Right atrium auricular region (tissue), 2 donors: ENCODE measurements at regions not wholly inside any gene's neighbourhood (a gene's known extent, or its start where the extent isn't known, plus 50 kb on each side); places are given as distances from the start of the nearest gene placed in this dataset.

Source experiments
- DNase-seq: peaks from one replicate; pipeline ENCODE4 v3.0.0-alpha.2; 2019; ENCODE audit warnings: low spot score
- H3K27ac ChIP-seq, 2 donors: fragments of 200-600 bp; sonication (generic); 1 replicate in 1 of 2; 2 replicates in 1 of 2; pipeline ENCODE4 v1.5.1; 2016 to 2019
- H3K27me3 ChIP-seq, 2 donors: fragments of 200-600 bp; sonication (generic); one replicate each; pipeline versions ENCODE4 v1.5.1 to v1.6.0; 2017 to 2019
- H3K36me3 ChIP-seq: fragments of 200-600 bp; sonication (generic); one replicate; pipeline ENCODE4 v1.5.1; 2016
- H3K4me1 ChIP-seq, 2 donors: fragments of 200-600 bp; sonication (generic); one replicate each; pipeline versions ENCODE4 v1.5.1 to v1.6.0; 2017 to 2019
- H3K4me3 ChIP-seq, 2 donors: fragments of 200-600 bp; sonication (generic); 1 replicate in 1 of 2; 2 replicates in 1 of 2; pipeline ENCODE4 v1.5.1; 2017 to 2019; ENCODE audit warnings: mild to moderate bottlenecking in 1 of 2, moderate library complexity in 1 of 2
- H3K9me3 ChIP-seq, 2 donors: fragments of 200-600 bp; sonication (generic); one replicate each; pipeline ENCODE4 v1.5.1; 2019
- CTCF ChIP-seq, 2 donors: fragments of 200-600 bp; sonication (generic); IDR thresholded peaks; one replicate each; pipeline ENCODE4 v1.5.1; 2019; ENCODE audit warnings: antibody characterized with exemption in 2 of 2

GRCh38 chr2:228869636-228870264, 401.3 kb downstream of the PID1 start:
- no peak for TF ChIP-seq CTCF (IDR thresholded peaks at IDR 0.05)
- no peaks in the 10 kb centered on the region for H3K4me1 ChIP-seq
- no peak for DNase-seq
- H3K4me3 ChIP-seq, result no peak overlapping the region
- H3K9me3 ChIP-seq, result no peaks in the 10 kb centered on the region
- no peaks in the 10 kb centered on the region for H3K36me3 ChIP-seq
- H3K27me3 ChIP-seq, result no peaks in the 10 kb centered on the region
- no peak overlapping the region for H3K27ac ChIP-seq

GRCh38 chr2:228867406-228867805, 403.7 kb downstream of the PID1 start:
- no peaks in the 10 kb centered on the region for H3K27me3 ChIP-seq
- no peak overlapping the region for H3K4me3 ChIP-seq
- no peak for DNase-seq
- no peak overlapping the region for H3K27ac ChIP-seq
- no peaks in the 10 kb centered on the region for H3K9me3 ChIP-seq
- H3K4me1 ChIP-seq, result no peaks in the 10 kb centered on the region
- TF ChIP-seq CTCF (IDR thresholded peaks at IDR 0.05), result no peak
- no peaks in the 10 kb centered on the region for H3K36me3 ChIP-seq

- H3K9me3 ChIP-seq, result no peaks in the 10 kb centered on the region
- no peaks in the 10 kb centered on the region for H3K4me1 ChIP-seq
- H3K27ac ChIP-seq, result no peak overlapping the region
- no peak for DNase-seq
- H3K27me3 ChIP-seq, result no peaks in the 10 kb centered on the region
- no peaks in the 10 kb centered on the region for H3K36me3 ChIP-seq
- TF ChIP-seq CTCF (IDR thresholded peaks at IDR 0.05), result no peak
- no peak overlapping the region for H3K4me3 ChIP-seq
These were observed 404.3 kb downstream of the PID1 start for GRCh38 chr2:228866781-228867180.

GRCh38 chr2:228866044-228866443, 405.0 kb downstream of the PID1 start:
- Histone ChIP-seq H3K27ac (no peak overlapping the region), H3K36me3 (no peaks in the 10 kb centered on the region), H3K9me3 (no peaks in the 10 kb centered on the region), H3K4me1 (no peaks in the 10 kb centered on the region), H3K4me3 (no peak overlapping the region), H3K27me3 (no peaks in the 10 kb centered on the region)
- DNase-seq, result no peak
- no peak for TF ChIP-seq CTCF (IDR thresholded peaks at IDR 0.05)

- Histone ChIP-seq H3K27ac (no peak overlapping the region), H3K9me3 (no peaks in the 10 kb centered on the region), H3K4me3 (no peak overlapping the region), H3K27me3 (no peaks in the 10 kb centered on the region), H3K36me3 (no peaks in the 10 kb centered on the region), H3K4me1 (no peaks in the 10 kb centered on the region)
- no peak for TF ChIP-seq CTCF (IDR thresholded peaks at IDR 0.05)
- no peak for DNase-seq
These were observed 407.0 kb downstream of the PID1 start for GRCh38 chr2:228864131-228864530.
